Tibial artery (tissue), 4 donors: ENCODE measurements at regions not wholly inside any gene's neighbourhood (a gene's known extent, or its start where the extent isn't known, plus 50 kb on each side); places are given as distances from the start of the nearest gene placed in this dataset.

Experiments used
- DNase-seq, 2 donors: peaks; one replicate each; pipeline ENCODE4 v3.0.0-alpha.2; 2019
- H3K27ac ChIP-seq, 2 donors: fragments of 200-600 bp; sonication (generic) in 1 of 2; 1 replicate in 1 of 2; 2 replicates in 1 of 2; pipeline ENCODE4 v1.5.1; 2018 to 2019; ENCODE audit warnings: mild to moderate bottlenecking in 1 of 2
- H3K27me3 ChIP-seq, 2 donors: fragments of 200-600 bp; sonication (generic) in 1 of 2; one replicate each; pipeline versions ENCODE4 v1.5.1 to v1.6.0; 2016 to 2019
- H3K36me3 ChIP-seq, 3 donors: fragments of 200-600 bp; sonication (generic) in 2 of 3; one replicate each; pipeline ENCODE4 v1.5.1; 2016 to 2019; ENCODE audit warnings: mild to moderate bottlenecking in 2 of 3
- H3K4me1 ChIP-seq, 4 donors: fragments of 200-600 bp; sonication (generic) in 2 of 4; 1 replicate in 3 of 4; 2 replicates in 1 of 4; pipeline ENCODE4 v1.5.1; 2016 to 2019
- H3K4me3 ChIP-seq, 2 donors: fragments of 200-600 bp; sonication (generic) in 1 of 2; 1 replicate in 1 of 2; 2 replicates in 1 of 2; pipeline ENCODE4 v1.5.1; 2018 to 2019; ENCODE audit warnings: mild to moderate bottlenecking in 2 of 2
- H3K9me3 ChIP-seq, 3 donors: fragments of 200-600 bp; sonication (generic) in 1 of 3; one replicate each; pipeline ENCODE4 v1.5.1; 2016 to 2019
- intact Hi-C: fragments of 100-400 bp; cut with DNase I; formaldehyde crosslinking; loops from one replicate; pipeline ENCODE4 v1.15.0; 2023; ENCODE audit warnings: low total_unique reads
- TF ChIP-seq, protein P1 (sequence below), 2 experiments: fragments of 200-600 bp in 1 of 2; fragments of 450-650 bp in 1 of 2; IDR thresholded peaks; one replicate each; pipeline ENCODE4 v1.5.1; 2017 to 2019; ENCODE audit warnings: antibody characterized with exemption in 2 of 2, mild to moderate bottlenecking in 1 of 2, moderate library complexity in 1 of 2

DNA sequence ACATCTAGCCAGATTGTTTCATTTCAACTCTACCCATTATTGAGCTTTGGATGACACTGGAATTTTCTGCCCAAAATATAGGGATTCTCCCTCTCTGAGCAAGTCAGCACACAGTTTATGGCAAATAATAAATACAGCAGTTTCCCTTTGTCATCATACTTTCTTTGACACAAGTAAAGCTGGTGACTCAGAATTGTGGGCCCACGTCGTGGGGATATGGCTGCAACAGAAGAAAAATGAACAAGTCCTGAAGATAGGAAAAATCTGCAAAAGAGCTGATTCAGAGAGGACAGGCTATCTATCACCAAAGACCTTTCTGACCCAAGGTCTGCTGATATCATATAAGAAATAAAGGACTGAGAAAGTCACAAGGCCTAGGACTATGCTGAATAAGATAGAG lies 236.3 kb upstream of the ZC3H12C start:
- Histone ChIP-seq H3K27me3 (no peaks in the 10 kb centered on the region), H3K4me1 (no peaks in the 10 kb centered on the region), H3K9me3 (no peaks in the 10 kb centered on the region), H3K4me3 (no peak overlapping the region), H3K27ac (no peak overlapping the region), H3K36me3 (no peaks in the 10 kb centered on the region)
- intact Hi-C loops, result no loop called here
- DNase-seq, result no peak
- TF ChIP-seq, protein P1, sequence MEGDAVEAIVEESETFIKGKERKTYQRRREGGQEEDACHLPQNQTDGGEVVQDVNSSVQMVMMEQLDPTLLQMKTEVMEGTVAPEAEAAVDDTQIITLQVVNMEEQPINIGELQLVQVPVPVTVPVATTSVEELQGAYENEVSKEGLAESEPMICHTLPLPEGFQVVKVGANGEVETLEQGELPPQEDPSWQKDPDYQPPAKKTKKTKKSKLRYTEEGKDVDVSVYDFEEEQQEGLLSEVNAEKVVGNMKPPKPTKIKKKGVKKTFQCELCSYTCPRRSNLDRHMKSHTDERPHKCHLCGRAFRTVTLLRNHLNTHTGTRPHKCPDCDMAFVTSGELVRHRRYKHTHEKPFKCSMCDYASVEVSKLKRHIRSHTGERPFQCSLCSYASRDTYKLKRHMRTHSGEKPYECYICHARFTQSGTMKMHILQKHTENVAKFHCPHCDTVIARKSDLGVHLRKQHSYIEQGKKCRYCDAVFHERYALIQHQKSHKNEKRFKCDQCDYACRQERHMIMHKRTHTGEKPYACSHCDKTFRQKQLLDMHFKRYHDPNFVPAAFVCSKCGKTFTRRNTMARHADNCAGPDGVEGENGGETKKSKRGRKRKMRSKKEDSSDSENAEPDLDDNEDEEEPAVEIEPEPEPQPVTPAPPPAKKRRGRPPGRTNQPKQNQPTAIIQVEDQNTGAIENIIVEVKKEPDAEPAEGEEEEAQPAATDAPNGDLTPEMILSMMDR (IDR thresholded peaks at IDR 0.05), result no peak

DNA sequence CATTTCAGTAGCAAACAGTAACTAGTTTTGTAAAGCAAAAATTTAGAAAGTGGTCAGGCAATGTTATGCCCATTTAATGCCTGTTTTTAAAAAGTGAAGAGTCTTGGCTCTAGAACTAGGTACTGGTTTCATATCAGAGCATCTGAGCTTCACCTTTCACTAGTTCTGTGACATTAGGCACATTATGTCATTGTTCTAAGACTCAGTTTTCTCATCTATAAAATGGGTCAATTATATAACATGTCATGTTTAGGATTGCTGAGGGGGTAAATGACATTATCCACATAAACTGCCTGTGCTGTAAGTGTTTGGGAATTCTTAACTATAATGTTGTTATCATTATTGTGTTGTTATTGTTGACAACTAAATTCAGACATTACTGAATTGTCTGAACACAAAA lies 235.6 kb upstream of the ZC3H12C start:
- Histone ChIP-seq H3K4me1 (no peaks in the 10 kb centered on the region), H3K4me3 (no peak overlapping the region), H3K27me3 (no peaks in the 10 kb centered on the region), H3K9me3 (no peaks in the 10 kb centered on the region), H3K27ac (no peak overlapping the region), H3K36me3 (no peaks in the 10 kb centered on the region)
- no peak for DNase-seq
- intact Hi-C loops, result no loop called here
- TF ChIP-seq, protein P1 (IDR thresholded peaks at IDR 0.05), result no peak

GRCh38 chr11:109858152-109858551 lies 235.0 kb upstream of the ZC3H12C start:
- no peak for DNase-seq
- no peaks in the 10 kb centered on the region for H3K9me3 ChIP-seq
- H3K4me1 ChIP-seq, result no peaks in the 10 kb centered on the region
- no peak overlapping the region for H3K4me3 ChIP-seq
- TF ChIP-seq, protein P1 (IDR thresholded peaks at IDR 0.05), result no peak
- intact Hi-C loops, result no loop called here
- H3K36me3 ChIP-seq, result no peaks in the 10 kb centered on the region
- no peak overlapping the region for H3K27ac ChIP-seq
- no peaks in the 10 kb centered on the region for H3K27me3 ChIP-seq

GRCh38 chr11:109859045-109859724 lies 234.0 kb upstream of the ZC3H12C start:
- no peaks in the 10 kb centered on the region for H3K36me3 ChIP-seq
- no peak overlapping the region for H3K4me3 ChIP-seq
- H3K27me3 ChIP-seq, result no peaks in the 10 kb centered on the region
- intact Hi-C loops, result no loop called here
- H3K4me1 ChIP-seq, result no peaks in the 10 kb centered on the region
- TF ChIP-seq, protein P1 (IDR thresholded peaks at IDR 0.05), result no peak
- no peak for DNase-seq
- no peak overlapping the region for H3K27ac ChIP-seq
- H3K9me3 ChIP-seq, result no peaks in the 10 kb centered on the region

- Histone ChIP-seq H3K27me3 (no peaks in the 10 kb centered on the region), H3K4me1 (no peaks in the 10 kb centered on the region), H3K27ac (no peak overlapping the region), H3K9me3 (no peaks in the 10 kb centered on the region), H3K36me3 (no peaks in the 10 kb centered on the region), H3K4me3 (no peak overlapping the region)
- intact Hi-C loops, result no loop called here
- DNase-seq, result no peak
- TF ChIP-seq, protein P1 (IDR thresholded peaks at IDR 0.05), result no peak
Measured at GRCh38 chr11:109862835-109863234, 230.4 kb upstream of the ZC3H12C start.
